ENCODE measurements at regions not wholly inside any gene's neighbourhood (a gene's known extent, or its start where the extent isn't known, plus 50 kb on each side); places are given as distances from the start of the nearest gene placed in this dataset.

DNA sequence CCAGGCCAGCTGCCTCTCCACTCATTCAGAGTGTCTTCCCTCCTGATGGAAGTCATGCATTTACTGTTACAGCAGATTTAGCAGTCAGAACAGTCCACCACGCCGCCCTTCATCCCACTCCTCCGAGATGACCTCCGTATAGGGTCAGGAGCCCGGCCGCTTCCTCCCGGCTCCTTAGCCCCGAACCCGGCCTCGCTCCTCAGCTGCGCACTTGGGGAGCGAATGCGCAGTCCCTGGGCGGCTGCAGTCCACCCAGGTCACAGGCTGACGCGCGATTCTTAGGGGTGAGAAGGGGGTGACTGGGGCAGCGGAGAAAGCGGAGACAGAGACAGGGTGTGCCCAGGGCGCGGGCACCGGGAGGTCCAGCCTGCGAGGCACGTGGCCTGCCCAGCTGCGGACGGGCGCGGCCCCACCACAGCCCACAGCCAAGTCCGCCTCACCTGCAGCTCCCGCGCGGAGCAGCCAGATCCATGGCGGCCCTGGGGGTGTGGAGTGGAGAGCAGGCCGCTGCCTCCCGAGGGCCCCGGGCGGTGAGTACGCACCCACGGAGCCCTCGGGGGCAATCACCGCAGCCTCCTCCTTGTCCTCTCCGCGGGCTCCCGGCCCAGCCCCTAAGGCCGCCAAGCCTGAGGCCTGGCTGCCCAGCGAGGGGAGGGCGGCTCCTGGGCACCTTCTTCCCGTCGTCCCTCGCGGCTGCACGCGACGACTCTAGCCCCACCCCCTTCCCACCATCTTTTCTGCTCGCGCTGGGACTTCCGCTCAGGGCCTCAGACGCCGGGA lies 286.6 kb downstream of the BRD1 start:
- no peak for DNase-seq

DNA sequence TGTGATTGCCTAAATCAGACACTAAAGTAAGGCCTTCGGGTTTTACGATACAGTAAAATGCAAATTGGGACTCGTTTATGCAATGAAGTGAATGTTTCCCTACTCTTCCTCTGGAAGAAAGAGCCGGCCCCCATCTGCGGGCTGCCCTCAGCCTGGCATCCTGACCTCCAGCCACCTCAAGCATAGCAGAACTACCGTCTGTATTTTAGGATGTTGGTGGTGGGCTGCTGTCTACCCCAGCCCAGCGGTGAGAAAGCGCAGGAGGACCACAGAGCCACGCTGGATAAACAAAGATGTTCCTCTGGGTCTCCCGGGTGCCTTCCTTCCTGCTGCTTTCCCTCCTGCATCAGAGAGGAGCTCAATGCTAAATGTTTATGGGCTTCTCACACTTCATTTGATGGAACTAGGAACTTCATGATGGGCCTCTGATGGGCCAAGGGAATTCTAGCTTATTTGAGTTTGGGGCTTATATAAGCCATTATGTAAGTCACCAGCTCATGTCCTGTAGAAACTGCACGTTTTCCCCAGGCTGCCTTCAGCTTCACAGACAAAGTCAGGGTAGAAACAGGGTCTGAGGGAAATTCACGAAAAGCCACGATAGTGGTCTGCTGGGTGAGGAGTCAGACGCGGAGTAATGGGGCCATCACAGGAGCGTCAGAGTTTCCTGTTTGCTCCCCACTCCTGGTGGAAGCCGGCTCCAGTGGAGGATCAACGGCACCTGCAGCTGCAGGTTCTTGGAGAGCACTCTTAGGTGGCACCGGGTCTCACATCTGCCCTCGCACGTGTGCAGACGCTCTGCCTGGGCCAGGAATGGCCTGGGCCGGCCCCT lies 287.4 kb downstream of the BRD1 start:
- DNase-seq = no peak

DNA sequence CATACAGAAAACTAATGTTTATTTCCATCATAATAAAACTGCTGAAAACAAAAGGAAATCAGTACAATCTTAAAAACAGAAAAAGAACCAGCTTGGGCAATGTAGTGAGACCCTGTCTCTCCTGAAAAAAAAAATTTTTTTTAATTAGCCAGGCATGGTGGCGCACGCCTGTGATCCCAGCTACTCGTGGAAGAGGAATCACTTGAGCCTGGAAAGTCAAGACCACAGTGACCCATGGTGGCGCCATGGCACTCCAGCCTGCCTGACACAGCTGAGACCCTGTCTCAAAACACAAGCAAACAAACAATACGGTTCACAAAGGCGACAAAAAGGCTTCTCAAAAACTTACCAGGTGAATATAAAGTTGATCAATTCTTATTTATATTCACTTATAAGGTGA lies 289.7 kb downstream of the BRD1 start:
- DNase-seq = no peak

DNA sequence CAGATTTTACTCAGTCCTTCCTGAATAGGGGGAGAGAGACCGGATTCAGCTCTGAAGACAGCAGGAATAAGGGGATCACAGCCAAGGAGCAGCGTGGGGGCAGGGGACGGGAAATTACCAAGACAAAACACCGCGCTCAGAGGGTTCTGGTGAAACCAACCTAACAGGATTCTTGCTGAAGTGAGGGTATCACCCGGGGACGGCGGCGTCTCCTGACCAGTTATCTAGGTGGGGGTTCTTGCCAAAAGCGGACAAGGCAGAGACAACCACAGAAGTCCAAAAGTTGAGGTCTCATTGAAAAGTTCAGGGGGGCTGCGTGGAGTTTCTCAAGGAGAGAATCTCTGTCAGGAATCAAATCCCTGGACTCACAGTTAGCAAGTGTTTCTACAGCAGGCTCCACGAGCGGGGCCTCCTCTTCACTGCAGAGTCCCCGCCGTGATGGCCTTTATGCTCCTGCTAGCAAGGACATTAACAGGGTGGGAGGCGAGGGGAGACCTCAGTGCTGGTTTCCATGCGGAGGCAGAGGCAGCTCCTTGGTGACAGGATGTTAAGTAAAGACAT lies 291.0 kb downstream of the BRD1 start:
- DNase-seq = no peak

DNA sequence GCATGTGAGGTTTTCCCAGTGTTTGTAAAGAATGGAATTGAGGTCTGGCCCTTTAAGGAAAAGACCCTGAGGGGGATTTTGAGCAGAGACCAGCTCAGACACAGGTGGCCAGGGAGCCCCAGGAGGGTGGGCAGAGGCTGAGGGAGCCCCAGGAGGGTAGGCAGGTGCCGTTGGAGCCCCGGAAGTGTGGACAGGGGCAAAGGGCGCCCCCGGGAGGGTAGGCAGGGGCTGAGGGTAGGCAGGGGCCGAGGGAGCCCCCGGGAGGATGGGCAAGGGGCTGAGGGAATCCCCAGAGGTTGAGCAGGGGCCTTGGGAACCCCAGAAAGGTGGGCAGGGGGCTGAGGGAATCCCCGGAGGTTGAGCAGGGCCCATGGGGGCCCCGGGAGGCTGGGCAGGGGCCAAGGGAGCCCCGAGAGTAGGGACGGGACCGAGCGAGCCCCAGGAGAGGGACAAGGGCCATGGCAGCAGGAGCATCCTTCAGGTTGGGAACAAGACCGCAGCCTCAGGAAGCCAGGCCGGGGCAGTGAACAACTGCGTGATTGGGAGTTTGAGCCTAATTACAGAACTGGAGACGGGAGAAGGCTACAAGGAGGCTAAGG lies 292.0 kb downstream of the BRD1 start:
- DNase-seq = no peak

DNA sequence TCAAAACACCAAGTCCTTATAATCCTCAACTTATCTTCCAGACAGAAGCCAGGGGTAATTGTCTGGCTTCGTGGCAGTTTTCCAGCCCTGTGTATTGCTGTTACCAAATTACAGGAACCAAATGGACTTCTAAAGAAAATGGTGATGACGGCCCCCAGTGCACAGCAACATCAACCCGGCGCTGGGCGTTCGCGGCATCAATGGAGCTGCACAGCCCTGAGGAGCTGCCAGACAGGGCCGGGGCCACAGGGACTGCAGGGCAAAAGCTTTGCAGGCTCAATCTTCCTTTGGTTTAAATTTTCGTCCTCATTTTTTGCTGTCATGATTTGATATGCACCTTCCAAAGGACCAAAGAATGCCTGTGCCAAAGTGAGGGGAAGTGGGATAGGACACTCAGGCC lies 292.5 kb downstream of the BRD1 start:
- DNase-seq = no peak

DNA sequence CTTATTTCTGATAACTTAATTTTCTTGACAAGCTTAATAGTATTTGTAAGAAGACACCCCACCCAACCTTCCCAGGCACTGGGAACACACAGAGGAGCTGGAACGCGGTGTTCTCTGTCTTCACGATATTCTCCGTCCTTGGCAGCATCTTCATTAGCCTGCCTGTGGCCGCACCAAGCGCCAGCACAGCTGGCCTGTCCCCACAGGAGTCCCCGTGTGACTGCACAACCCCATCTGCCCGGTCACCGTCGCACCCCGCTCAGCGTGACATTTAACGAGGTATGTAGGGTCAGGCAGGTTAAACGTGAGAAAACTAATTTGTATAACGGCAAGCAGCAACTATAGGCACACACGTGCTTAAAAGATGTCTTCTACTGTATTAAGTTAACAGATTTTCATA lies 293.3 kb downstream of the BRD1 start:
- no peak for DNase-seq

DNA sequence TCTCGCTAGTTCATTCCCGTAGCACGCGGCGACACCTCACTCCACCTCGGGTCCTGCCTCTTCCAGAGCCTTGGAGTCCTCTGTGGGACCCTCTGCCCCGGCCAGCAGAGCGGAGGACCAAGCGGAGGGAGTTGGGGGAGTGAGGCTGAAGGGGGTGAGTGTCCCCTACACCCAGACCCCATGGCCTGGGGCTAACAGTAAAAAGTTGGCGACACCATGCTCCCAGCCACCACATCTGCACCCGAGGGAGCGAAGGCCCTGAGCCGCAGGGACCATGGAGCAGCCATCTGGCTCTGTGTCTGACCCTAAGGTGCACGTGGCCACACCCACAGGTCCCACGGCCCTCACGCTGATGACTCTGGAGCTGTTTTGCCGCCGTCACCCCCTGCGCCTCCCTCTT lies 293.8 kb downstream of the BRD1 start:
- DNase-seq = no peak

DNA sequence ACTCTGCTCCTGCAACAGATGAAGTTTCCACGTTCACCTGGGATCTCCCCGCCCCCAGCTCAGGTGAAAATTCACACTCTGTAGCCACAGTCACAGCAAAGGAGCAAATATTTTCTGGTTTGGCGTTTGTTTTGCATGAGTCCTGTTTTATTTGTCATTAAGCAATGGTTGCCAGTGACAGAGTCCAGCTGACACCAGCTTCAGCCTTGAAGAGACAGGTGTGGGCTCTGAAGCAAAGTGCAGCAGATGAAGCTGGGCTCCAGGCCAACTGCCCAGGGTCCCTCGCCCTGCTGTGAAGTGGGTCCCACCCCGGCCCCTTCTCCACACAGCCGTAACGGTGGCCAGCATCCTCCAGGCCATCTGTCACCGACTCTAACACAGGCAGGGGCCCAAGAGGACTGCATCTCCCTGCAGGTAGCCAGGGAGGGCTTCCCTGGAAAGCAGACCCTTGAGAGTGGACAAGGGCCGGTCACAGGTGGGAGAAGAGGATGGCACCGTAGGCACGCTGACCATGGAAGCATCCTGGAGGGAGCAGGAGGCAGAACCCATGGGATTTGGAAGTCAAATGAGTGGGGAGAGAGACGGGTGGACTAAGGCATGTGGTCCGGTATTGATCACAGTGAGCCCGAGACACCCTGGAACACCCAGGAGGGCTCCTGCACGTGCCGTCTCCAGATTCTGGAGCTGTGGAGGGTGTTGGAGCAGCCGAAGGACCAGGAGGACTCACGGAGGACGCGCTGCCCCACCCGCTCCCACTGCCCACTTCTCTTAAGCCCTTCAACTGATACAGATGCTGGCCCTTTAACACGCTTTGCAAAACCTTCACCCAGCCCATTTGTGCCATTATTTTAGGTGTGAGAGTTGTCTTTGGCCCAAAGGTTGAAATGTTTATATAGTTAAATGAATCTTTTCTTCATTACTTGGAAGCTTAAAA lies 294.5 kb downstream of the BRD1 start:
- no peak for DNase-seq

DNA sequence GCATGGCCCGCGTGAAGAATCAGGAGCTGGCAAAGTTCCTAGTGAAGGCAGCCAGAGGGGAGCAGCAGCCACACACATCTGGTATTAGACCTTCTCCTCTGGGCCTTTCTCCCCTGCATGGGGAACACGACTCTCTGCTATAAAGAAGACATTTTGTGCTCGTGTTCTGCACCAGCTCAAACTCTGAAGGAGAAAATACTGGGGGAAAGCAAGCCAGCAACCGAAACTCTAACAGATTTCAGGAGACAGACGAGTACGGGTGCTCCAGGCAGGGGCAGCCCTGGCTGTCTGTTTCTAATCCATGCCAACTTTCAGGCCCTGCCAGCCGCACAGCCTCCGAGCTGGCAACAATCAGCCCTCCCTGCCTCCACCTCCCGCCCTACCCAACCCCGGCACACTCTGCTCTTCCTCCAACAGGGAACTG lies 296.3 kb downstream of the BRD1 start:
- no peak for DNase-seq

DNA sequence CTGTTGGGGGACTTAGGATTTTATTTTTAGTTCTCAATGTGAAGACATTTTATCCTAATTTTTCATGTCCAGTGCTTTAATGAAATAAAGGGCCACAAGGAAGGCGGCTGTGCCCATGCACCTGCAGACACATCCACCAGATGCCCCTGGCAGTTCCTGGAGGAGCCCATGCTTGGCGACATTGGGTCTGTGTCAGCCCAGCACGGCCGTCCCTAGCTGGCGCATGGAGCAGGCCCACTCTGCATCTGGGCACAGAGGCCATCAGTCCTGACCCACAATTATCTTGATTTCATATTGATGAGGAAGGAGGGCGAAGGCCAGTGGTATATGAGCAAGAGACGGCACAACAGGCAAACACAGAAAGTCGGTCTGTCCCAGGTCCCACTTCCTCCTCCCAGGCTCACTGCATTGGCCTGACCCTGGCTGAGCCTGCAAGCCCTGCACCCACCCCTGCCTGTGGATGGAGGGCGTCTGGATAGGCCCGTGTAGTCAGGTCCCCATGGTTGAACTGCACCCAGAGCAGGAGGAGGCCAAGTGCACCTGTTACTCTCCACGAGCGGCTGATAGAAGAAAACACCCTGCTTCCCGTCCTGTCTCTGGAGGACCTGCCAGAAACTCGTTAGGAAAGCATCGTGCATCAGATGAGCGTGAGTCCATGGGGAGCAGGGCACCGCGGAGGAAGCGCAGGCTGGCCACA lies 296.9 kb downstream of the BRD1 start:
- no peak for DNase-seq

DNA sequence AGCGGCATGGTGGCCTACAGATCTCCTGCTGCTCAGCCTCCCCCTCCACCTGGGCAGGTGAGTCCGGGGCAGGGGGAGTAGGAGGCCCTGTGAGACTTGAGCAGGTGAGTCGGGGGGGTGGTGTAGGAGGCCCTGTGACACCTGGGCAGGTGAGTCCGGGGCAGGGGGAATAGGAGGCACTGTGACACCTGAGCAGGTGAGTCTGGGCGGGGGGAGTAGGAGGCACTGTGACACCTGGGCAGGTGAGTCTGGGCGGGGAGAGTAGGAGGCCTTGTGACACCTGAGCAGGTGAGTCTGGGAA lies 299.3 kb downstream of the BRD1 start:
- no peak for DNase-seq

DNA sequence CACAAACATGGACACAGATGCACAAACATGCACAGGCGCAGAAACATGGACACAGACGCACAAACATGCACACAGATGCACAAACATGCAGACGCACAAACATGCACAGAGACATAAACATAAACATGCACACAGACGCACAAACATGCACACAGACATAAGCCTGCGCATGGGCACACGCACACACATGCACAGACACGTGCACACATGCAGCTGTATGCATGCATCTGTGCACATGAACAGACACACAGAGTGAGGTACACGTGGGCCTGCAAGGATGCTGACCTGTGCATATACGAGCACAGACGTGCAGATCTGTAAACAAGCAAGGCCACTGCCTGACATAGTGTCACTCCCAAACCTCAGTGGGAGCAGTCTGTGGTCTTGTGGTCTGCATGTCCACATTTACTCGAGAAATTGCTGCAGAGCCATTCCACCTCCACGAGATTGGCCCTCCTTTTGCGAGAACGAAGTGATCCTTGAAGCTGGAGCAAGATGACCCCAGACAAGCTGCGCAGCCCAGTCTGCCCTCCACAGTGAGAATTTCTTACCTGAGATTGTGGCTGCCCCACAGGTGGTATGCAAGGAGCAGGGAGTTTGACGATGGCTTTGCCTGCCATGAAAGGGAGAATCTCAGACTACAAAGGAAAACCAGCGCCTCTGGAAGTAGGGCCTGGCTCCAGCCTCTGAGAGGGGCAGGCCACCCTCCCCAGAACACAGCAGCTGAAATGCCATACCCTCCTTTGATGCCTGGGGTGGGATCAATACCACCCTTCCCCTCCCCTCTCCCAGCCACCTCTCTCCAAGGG lies 299.9 kb downstream of the BRD1 start:
- DNase-seq = no peak

DNA sequence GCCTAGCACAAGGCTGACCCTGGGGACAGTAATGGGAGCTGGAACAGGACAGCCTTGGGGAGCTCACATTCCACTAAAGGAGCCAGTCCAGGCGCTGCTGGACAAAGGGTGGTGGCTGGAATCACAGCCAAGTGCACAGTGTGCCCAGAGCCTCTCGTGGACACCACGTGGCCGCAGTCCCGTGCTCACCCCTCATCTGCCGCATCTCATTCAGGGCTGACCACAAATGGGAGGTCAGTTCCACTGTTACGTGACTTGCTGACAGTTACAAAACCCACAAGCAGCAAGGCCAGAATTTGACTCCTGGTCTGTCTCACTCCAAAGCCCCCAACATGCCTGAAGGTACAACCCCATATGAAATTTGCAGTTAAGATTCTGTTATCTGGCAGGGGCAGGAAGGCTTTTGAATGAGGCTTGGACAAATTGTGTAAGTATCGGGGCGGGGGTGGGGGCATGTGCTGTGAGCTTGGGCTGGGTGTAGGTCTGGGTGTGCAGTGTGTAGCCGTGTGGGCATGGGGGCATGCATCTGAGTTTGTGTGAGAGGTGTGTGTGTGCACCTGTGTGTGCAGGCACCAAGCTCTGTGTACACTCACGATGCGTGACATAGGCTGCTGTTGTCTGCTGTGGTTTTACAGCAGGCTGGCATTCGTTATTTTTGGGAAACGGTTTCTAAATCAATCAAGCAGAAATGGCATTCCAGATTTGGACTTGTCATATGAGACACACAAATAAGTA lies 301.7 kb downstream of the BRD1 start:
- no peak for DNase-seq

DNA sequence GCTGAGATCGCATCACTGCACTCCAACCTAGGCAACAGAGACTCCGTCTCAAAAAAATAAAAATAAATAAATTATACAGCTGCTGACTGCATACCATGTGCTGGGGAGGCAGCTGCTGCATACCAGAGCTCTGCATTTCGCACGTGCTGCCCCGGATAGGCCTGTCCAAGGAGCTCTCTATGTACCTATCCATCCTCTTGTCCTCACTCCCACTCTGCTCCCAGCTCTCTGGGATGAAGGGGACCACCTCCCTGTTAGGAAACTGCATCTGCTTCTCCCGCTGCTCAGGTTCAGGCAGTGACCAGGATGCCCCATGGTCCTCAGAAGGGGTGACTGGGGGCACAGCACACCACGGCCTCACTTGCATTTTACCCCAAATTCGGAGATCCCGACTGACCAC lies 302.3 kb downstream of the BRD1 start:
- DNase-seq = no peak

DNA sequence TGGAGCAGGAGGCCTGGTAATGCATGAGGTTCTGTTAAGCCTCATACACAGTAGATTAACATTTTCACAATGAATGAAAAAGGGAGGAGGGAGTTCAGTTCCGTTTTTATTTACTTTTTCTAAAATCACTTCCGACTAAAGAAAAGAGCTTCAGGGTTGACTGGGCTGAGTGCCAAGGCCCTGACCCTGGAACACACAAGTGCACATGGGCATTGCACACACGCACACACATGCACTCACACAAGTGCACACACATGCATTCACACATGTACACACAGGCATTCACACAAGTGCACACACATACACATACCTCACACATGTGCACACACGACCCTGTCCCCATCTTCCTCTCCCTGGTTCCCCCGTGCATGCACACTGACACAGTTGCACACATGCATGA lies 303.3 kb downstream of the BRD1 start:
- no peak for DNase-seq

DNA sequence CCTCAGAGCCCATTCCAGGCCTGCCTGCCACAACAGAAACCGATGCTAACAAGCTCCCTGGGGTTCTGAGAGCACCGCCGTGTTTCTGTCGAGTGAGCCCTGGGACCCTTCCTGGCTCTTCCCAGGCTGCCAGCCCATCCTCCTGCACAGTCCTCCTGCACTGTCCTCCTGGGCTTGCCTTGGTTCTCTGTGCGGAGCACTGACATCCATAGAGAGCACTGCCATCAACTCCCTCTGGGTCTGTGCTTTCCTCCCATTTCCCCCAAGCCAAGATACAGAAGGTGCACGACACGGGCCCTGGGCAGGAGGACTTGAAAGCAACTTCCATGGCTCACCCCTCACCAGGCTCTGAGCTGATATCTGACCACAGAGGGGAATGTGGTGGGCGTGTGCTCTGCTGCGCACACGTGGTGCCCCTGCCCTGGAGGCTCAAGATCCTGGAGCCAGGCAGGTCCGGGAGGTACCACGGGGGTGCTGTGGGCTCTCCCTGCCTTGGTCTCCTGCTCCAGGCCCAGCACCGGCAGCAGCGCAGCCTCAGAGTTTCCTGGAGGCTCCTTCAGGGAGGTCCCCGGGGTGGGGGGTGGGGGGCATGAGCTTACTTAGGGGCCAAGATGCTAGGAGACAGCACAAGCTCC lies 304.2 kb downstream of the BRD1 start:
- DNase-seq = no peak

DNA sequence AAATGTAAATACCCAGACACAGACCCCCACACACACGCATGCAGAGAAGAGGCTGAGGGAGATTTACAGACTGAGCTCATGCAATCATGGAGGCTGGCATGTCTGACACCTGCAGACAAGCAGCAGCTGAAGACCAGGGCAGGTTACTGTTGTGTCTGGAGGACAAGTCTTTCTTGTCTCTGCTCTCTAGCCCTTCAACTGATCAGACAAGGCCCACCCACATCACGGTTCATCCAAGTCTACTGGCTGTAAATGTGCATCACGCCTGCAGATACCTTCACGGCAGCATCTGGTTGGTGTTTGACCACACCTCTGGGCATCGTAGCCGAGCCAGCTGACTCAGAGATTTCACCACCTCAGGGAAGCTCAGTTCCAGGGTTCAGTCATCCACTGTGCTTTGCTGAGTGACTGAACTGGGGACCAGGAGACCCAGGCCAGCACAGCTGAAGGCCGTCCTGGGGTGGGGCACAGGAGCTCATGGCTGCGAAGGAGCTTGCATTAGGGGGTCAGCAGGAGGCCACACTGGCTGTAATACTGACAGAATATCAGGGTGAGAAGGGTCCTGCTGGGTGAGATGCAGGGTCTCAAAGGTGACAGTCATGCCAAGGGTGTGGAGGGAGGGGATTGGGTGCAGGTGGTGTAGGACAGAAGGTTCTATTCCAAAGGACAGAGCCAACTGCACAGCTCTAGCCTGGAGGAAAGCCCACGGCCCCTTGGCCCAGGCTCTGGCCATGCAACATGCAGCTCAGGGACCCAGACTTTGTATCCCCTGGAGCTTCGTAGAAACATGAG lies 304.9 kb downstream of the BRD1 start:
- no peak for DNase-seq

DNA sequence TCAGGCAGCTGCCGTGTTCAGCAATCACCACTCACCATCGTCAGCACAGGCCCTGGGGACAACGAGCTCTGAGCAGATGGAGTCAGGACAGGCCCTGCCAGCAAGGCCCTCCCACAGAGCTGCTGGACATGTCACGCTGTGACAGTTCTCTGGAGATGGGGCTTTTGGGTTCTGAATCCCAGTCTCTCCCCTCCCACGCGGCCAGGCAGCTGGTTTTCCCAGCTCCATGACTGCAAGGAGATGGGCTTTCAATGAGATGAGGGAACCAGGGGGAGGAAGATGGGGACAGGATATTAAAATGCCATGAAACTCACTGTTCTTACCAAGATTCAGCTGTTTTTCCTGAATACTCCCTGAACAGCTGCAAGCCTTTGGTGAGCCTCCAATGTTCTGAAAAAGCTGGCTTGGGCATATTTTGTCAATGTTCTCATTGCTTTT lies 305.9 kb downstream of the BRD1 start:
- no peak for DNase-seq
